Upper lobe of left lung (tissue), 6 donors: ENCODE measurements at regions not wholly inside any gene's neighbourhood (a gene's known extent, or its start where the extent isn't known, plus 50 kb on each side); places are given as distances from the start of the nearest gene placed in this dataset.
"Not testable (repeated sequence)": the region's sequence is repeated elsewhere in the genome, so short reads cannot be mapped to it uniquely, and the experiment has no call there.

Experiments used
- ATAC-seq, 2 donors: fragments of 200-7000 bp; cut with Tn5 transposase; one replicate each; pipeline ENCODE4 v1.9.1; 2022; ENCODE audit warnings: mild to moderate bottlenecking in 2 of 2, moderate library complexity in 2 of 2; ENCODE audit not compliant: low FRiP score in 2 of 2
- DNase-seq, 2 donors: peaks; one replicate each; pipeline ENCODE4 v3.0.0-alpha.2; 2019 to 2020
- H3K27ac ChIP-seq, 4 donors: fragments of 200-600 bp; sonication (generic); one replicate each; pipeline ENCODE4 v1.5.1; 2016 to 2019
- H3K27me3 ChIP-seq, 4 donors: fragments of 200-600 bp; sonication (generic); one replicate each; pipeline ENCODE4 v1.5.1; 2017 to 2019
- H3K36me3 ChIP-seq, 4 donors: fragments of 200-600 bp; sonication (generic); one replicate each; pipeline ENCODE4 v1.5.1; 2016 to 2019
- H3K4me1 ChIP-seq, 4 donors: fragments of 200-600 bp; sonication (generic); one replicate each; pipeline ENCODE4 v1.5.1; 2018 to 2019
- H3K4me3 ChIP-seq, 4 donors: fragments of 200-600 bp; sonication (generic); one replicate each; pipeline ENCODE4 v1.5.1; 2017 to 2019; ENCODE audit warnings: mild to moderate bottlenecking in 2 of 4, moderate library complexity in 1 of 4
- H3K9me3 ChIP-seq, 4 donors: fragments of 200-600 bp; sonication (generic); one replicate each; pipeline ENCODE4 v1.5.1; 2018 to 2019
- WGBS, 2 donors: methylation state at CpG; one replicate each; pipeline ENCODE4 v1.1.5; 2017 to 2018; 5-methylcytosine and 5-hydroxymethylcytosine counted together
- donor health status: DM: no; HTN: no; CAD: no; lungs with moderate emphysema.
- donor health status: DM: no; HTN: yes; CAD: no; lungs with severe emphysema.

DNA sequence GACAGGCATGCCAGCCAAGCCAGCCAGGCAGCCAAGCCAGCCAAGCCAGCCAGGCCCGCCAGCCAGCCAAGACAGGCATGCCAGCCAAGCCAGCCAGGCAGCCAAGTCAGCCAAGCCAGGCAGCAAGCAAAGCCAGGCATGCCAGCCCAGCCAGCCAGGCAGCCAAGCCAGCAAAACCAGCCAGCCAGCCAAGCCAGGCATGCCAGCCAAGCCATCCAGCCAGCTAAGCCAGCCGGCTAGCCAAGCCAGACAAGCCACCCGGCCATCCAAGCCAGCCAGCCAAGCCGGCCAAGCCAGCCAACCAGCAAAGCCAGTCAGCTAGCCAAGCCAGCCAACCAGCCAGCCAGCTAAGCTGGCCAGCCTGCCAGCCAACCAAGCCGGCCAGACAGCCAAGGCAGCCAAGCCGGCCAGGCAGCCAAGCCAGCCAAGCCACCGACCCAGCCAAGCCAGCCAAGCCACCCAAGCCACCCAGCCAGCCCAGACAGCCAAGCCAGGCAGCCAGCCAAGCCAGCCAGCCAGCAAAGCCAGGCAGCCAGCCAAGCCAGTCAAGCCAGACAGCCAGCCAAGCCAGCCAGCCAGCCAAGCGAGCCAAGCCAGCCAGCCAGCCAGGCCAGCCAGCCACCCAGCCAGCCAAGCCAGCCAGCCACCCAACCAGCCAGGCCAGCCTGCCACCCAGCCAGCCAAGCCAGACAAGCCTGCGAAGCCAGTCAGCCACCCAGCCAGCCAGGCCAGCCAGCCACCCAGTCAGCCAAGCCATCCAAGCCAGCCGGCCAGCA, 332.9 kb upstream of the PLGLB2 start:
- H3K4me3 ChIP-seq, ATAC-seq, H3K27me3 ChIP-seq, H3K9me3 ChIP-seq, H3K27ac ChIP-seq, H3K36me3 ChIP-seq, H3K4me1 ChIP-seq: not testable (repeated sequence)
- DNase-seq: peak in 1 of 2 donors; percentile 80
- 100% methylated on average over 2 to 4 of the region's 10 CpGs for WGBS, 2 donors

DNA sequence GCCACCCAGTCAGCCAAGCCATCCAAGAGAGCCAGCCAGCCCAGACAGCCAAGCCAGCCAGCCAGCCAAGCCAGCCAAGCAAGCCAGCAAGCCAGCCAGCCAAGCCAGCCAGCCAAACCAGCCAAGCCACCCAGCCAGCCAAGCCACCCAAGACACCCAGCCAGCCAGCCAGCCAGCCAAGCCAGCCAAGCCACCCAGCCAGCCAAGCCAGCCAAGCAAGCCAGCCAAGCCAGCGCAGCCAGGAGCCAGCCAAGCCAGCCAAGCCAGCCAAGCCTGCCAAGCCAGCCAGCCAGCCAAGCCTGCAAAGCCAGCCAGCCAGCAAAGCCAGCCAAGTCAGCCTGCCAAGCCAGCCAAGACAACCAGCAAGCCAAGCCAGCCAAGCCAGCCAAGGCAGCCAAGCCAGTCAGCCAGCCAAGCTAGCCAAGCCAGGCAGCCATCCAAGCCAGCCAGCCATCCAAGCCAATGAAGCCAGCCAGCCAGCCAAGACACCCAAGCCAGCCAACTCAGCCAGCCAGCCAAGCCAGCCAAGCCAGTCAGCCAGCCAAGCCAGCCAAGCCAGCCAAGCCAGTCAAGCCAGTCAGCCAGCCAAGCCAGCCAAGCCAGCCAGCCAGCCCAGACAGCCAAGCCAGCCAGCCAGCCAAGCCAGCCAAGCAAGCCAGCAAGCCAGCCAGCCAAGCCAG, 332.2 kb upstream of the PLGLB2 start:
- WGBS, 2 donors: 15 to 75% methylated on average over 1 of the region's 1 CpG
- not testable (repeated sequence) for H3K36me3 ChIP-seq, ATAC-seq, H3K27me3 ChIP-seq, H3K4me3 ChIP-seq, H3K4me1 ChIP-seq, H3K9me3 ChIP-seq, H3K27ac ChIP-seq
- DNase-seq: peak; percentile 70 to 81

DNA sequence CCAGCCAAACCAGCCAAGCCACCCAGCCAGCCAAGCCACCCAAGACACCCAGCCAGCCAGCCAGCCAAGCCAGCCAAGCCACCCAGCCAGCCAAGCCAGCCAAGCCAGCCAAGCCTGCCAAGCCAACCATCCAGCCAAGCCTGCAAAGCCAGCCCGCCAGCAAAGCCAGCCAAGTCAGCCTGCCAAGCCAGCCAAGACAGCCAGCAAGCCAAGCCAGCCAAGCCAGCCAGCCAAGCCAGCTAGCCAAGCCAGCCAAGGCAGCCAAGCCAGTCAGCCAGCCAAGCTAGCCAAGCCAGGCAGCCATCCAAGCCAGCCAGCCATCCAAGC, 331.7 kb upstream of the PLGLB2 start:
- not testable (repeated sequence) for ATAC-seq, H3K36me3 ChIP-seq, H3K4me1 ChIP-seq, H3K9me3 ChIP-seq, H3K27me3 ChIP-seq, H3K4me3 ChIP-seq, H3K27ac ChIP-seq
- WGBS, 2 donors: 50 to 75% methylated on average over 1 of the region's 1 CpG
- peak in 1 of 2 donors; percentile 61 for DNase-seq

DNA sequence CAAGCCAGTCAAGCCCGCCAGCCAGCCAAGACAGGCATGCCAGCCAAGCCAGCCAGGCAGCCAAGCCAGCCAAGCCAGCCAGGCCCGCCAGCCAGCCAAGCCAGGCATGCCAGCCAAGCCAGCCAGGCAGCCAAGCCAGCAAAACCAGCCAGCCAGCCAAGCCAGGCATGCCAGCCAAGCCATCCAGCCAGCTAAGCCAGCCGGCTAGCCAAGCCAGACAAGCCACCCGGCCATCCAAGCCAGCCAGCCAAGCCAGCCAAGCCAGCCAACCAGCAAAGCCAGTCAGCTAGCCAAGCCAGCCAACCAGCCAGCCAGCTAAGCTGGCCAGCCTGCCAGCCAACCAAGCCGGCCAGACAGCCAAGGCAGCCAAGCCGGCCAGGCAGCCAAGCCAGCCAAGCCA, 330.7 kb upstream of the PLGLB2 start:
- no CpG with 5 or more reads among the region's 6 CpGs for WGBS, 2 donors
- not testable (repeated sequence) for H3K36me3 ChIP-seq, H3K9me3 ChIP-seq, H3K4me1 ChIP-seq, H3K27ac ChIP-seq, H3K4me3 ChIP-seq, H3K27me3 ChIP-seq, ATAC-seq
- DNase-seq: peak in 1 of 2 donors; percentile 56

DNA sequence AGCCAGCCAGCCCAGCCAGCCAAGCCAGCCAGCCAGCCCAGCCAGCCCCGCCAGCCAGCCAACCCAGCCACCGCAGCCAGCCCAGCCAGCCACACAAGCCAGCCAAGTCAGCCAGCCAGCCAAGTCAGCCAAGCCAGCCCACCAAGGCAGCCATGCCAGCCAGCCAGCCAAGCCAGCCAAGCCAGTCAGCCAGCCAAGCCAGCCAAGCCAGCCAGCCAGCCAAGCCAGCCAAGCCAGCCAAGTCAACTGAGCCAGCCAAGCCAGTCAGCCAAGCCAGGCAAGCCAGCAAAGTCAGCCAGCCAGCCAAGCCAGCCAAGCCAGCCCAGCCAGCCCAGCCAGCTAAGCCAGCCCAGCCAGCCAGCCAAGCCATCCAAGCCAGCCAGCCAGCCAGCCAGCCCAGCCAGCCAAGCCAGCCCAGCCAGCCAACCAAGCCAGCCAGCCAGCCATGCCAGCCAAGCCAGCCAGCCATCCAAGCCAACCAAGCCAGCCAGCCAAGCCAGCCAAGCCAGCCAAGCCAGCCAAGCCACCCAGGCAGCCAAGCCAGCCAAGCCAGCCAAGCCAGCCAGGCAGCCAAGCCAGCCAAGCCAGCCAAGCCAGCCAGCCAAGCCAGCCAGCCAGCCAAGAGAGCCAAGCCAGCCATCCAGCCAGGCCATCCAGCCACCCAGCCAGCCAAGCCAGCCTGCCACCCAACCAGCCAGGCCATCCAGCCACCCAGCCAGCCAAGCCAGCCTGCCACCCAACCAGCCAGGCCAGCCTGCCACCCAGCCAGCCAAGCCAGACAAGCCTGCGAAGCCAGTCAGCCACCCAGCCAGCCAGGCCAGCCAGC, 329.9 kb upstream of the PLGLB2 start:
- H3K4me1 ChIP-seq, H3K27ac ChIP-seq, H3K27me3 ChIP-seq, ATAC-seq, H3K36me3 ChIP-seq, H3K4me3 ChIP-seq, H3K9me3 ChIP-seq: not testable (repeated sequence)
- 100% methylated on average over 1 of the region's 3 CpGs; no CpG with 5 or more reads in 1 of the 2 donors for WGBS, 2 donors
- peak in 1 of 2 donors; percentile 79 for DNase-seq

DNA sequence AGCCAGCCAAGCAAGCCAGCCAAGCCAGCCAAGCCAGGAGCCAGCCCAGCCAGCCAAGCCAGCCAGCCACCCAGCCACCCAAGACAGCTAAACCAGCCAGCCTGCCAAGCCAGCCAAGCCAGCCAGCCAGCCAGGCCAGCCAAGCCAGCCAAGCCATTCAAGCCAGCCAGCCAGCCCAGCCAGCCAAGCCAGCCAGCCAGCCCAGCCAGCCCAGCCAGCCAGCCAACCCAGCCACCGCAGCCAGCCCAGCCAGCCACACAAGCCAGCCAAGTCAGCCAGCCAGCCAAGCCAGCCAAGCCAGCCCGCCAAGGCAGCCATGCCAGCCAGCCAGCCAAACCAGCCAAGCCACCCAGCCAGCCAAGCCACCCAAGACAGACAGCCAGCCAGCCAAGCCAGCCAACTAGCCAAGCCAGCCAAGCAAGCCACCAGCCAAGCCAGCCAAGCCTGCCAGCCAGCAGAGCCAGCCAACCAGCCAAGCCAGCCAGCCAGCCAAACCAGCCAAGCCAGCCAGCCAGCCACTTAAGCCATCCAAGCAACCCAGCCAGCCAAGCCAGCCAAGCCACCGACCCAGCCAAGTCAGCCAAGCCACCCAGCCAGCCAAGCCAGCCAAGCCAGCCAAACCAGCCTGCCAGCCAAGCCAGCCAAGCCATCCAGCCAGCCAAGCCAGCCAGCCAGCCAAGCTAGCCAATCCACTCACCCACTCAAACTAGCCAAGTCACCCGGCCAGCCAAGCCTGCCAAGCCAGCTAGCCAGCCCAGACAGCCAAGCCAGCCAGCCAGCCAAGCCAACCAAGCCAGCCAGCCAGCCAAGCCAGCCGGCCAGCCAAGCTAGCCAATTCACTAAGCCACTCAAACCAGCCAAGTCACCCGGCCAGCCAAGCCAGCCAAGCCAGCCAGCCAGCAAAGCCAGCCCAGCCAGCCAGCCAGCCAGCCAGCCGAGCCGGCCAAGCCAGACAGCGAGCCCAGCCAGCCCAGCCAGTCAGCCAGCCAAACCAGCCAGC, 328.8 kb upstream of the PLGLB2 start:
- not testable (repeated sequence) for H3K4me1 ChIP-seq, H3K9me3 ChIP-seq, H3K36me3 ChIP-seq, H3K27ac ChIP-seq, H3K27me3 ChIP-seq, H3K4me3 ChIP-seq
- 76 to 85% methylated on average over 3 to 5 of the region's 9 CpGs for WGBS, 2 donors
- peak in 1 of 2 donors; percentile 49 for ATAC-seq
- DNase-seq: peak in 1 of 2 donors; percentile 88

DNA sequence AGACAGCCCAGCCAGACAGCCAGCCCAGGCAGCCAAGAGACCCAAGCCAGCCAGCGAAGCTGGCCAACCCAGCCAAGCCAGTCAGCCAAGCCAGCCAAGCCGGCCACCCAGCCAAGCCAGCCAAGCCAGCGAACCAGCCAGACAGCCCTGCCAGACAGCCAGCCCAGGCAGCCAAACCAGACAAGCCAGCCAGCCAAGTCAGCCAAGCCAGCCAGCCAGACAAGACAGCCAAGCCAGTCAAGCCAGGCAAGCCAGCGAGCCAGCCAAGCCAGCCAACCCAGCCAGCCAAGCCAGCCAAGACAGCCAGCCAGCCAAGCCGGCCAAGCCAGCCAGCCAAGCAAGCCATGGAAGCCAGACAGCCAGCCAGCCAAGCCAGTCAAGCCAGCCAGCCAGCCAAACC, 327.9 kb upstream of the PLGLB2 start:
- WGBS, 2 donors: 60% methylated on average over 1 of the region's 5 CpGs; no CpG with 5 or more reads in 1 of the 2 donors
- not testable (repeated sequence) for H3K4me1 ChIP-seq, H3K36me3 ChIP-seq, H3K27me3 ChIP-seq, H3K9me3 ChIP-seq, DNase-seq, H3K4me3 ChIP-seq, H3K27ac ChIP-seq, ATAC-seq

DNA sequence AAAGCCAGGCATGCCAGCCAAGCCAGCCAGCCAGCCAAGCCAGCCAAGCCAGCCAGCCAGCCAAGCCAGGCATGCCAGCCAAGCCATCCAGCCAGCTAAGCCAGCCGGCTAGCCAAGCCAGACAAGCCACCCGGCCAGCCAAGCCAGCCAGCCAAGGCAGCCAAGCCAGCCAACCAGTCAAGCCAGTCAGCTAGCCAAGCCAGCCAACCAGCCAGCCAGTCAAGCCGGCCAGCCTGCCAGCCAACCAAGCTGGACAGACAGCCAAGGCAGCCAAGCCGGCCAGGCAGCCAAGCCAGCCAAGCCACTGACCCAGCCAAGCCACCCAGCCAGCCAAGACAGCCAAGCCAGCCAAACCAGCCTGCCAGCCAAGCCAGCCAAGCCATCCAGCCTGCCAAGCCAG, 326.9 kb upstream of the PLGLB2 start:
- H3K27ac ChIP-seq, H3K4me1 ChIP-seq, ATAC-seq, H3K4me3 ChIP-seq, H3K36me3 ChIP-seq, H3K9me3 ChIP-seq, H3K27me3 ChIP-seq: not testable (repeated sequence)
- peak in 1 of 2 donors; percentile 27 for DNase-seq
- WGBS, 2 donors: 86% methylated on average over 1 of the region's 4 CpGs; no CpG with 5 or more reads in 1 of the 2 donors

DNA sequence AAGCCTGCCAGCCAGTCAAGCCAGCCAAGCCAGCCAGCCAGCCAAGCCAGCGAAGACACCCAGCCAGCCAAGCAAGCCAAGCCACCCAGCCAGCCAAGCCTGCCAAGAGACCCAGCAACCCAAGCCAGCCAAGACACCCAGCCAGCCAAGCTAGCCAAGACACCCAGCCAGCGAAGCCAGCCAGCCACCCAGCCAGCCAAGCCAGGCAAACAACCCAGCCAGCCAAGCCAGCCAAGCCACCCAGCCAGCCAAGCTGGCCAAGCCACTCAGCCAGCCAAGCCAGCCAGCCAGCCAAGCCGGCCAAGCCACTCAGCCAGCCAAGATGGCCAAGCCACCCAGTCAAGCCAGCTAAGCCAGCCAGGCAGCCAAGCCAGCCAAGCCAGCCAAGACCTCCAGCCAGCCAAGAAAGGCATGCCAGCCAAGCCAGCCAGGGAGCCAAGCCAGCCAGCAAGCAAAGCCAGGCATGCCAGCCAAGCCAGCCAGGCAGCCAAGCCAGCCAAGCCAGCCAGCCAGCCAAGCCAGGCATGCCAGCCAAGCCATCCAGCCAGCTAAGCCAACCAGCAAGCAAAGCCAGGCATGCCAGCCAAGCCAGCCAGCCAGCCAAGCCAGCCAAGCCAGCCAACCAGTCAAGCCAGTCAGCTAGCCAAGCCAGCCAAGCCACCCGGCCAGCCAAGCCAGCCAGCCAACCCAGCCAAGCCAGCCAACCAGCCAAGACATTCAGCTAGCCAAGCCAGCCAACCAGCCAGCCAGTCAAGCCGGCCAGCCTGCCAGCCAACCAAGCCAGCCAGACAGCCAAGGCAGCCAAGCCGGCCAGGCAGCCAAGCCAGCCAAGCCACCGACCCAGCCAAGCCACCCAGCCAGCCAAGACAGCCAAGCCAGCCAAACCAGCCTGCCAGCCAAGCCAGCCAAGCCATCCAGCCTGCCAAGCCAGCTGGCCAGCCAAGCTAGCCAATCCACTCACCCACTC, 323.8 kb upstream of the PLGLB2 start:
- H3K27me3 ChIP-seq, H3K9me3 ChIP-seq, H3K4me1 ChIP-seq, ATAC-seq, H3K4me3 ChIP-seq, H3K27ac ChIP-seq, H3K36me3 ChIP-seq: not testable (repeated sequence)
- peak in 1 of 2 donors; percentile 83 for DNase-seq
- 87% methylated on average over 5 of the region's 7 CpGs; no CpG with 5 or more reads in 1 of the 2 donors for WGBS, 2 donors

DNA sequence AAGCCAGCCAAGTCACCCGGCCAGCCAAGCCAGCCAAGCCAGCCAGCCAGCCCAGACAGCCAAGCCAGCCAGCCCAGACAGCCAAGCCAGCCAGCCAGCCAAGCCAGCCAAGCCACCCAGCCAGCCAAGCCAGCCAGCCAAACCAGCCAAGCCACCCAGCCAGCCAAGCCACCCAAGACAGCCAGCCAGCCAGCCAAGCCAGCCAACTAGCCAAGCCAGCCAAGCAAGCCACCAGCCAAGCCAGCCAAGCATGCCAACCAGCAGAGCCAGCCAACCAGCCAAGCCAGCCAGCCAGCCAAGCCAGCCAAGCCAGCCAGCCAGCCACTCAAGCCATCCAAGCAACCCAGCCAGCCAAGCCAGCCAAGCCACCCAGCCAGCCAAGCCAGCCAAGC, 323.1 kb upstream of the PLGLB2 start:
- WGBS, 2 donors: no CpG with 5 or more reads among the region's 1 CpG
- H3K4me3 ChIP-seq, H3K36me3 ChIP-seq, H3K27ac ChIP-seq, ATAC-seq, H3K9me3 ChIP-seq, H3K27me3 ChIP-seq, H3K4me1 ChIP-seq: not testable (repeated sequence)
- DNase-seq: peak in 1 of 2 donors; percentile 81

DNA sequence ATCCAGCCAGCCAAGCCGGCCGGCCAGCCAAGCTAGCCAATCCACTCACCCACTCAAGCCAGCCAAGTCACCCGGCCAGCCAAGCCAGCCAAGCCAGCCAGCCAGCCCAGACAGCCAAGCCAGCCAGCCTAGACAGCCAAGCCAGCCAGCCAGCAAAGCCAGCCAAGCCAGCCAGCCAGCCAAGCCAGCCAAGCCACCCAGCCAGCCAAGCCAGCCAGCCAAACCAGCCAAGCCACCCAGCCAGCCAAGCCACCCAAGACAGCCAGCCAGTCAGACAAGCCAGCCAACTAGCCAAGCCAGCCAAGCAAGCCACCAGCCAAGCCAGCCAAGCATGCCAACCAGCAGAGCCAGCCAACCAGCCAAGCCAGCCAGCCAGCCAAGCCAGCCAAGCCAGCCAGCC, 322.7 kb upstream of the PLGLB2 start:
- H3K4me3 ChIP-seq, ATAC-seq, H3K27ac ChIP-seq, H3K36me3 ChIP-seq, H3K27me3 ChIP-seq, H3K9me3 ChIP-seq, H3K4me1 ChIP-seq: not testable (repeated sequence)
- DNase-seq: peak in 1 of 2 donors; percentile 71
- WGBS, 2 donors: 100% methylated on average over 1 of the region's 3 CpGs; no CpG with 5 or more reads in 1 of the 2 donors
